ENCODE measurements at regions not wholly inside any gene's neighbourhood (a gene's known extent, or its start where the extent isn't known, plus 50 kb on each side); places are given as distances from the start of the nearest gene placed in this dataset.
A peak's percentile ranks its signal among the peaks of the same experiment; 100 is the strongest.
"Not testable (repeated sequence)": the region's sequence is repeated elsewhere in the genome, so short reads cannot be mapped to it uniquely, and the experiment has no call there.

DNA sequence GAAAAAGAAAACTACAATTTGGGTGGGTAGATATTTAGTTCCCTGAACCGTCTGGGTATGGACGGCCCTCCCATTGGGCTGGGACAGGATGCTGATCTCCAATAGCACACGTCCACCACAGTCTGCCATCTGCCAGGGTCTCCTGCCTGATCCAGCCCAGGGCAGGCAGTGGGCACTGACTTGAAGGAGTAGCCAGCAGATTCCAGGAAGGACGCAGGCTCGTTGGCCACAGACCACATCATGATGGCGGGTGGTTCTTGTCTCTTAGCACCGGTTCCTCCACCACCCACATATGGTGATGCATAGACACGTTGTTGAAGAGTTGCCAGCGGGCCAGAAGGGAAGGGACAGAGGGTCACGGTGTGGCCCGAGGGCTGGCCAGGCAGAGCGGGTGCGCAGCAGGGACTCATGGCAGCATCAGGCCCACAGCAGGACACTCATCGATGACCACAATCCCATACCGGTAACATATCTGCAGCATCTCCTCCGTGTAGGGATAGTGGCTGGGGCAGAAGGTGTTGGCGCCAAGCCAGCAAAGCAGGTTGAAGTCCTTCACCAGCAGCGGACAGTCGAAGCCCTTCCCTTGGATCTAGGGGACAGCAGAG lies 155.8 kb upstream of the FAM174A start:
- not testable (repeated sequence) for DNase-seq

DNA sequence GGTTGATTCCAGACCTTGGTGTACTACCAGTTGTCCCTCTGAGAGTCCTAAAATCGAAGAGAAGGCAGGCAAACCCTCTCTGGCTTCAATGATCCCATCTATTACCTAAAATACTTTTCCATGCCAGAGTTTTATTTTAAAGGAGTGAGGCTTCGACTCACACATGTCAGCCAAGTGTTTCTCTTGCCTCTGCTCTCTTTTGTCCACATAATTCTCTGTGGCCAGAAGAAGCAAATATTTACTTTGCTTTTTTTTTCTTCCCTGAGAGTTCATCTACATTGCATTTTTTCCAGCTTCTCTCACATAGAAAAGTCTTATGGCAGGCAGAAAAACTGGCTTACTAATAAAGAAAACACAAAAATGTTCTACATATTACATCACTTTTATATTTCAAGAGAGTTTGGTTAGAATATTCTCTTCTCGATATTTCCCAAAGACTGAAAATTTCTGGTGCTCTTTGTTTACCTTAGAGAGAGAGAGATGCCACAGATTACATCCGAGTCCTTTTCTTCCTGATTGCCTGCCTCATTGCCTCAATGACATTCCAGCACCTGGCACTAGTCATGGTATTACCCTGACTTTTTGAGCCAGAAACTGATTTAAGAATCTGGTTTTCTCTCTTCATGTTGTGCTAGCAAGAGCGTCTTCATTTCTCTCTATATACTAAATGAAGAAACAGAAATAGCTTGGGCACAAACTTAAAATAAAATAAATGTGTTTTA lies 170.3 kb upstream of the FAM174A start:
- DNase-seq: not testable (repeated sequence)

DNA sequence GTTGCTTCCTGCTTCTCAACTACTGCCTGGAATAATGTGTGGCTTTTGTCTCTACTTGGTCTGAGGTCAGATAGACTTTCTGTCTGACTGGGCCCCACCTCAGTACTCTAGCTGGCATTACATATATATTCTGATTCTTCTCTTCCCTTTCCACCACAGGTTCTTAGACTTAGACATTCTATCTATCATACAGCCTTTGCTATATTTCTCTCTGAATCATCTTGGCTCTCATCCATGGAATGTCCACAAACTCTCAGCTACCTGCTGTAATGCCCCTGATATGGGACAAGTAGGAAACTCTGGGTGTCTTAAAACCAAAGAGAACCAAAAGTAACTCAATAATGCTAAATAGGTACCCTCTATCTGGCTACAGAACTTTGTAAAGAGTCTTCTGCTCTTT lies 170.8 kb upstream of the FAM174A start:
- not testable (repeated sequence) for DNase-seq

DNA sequence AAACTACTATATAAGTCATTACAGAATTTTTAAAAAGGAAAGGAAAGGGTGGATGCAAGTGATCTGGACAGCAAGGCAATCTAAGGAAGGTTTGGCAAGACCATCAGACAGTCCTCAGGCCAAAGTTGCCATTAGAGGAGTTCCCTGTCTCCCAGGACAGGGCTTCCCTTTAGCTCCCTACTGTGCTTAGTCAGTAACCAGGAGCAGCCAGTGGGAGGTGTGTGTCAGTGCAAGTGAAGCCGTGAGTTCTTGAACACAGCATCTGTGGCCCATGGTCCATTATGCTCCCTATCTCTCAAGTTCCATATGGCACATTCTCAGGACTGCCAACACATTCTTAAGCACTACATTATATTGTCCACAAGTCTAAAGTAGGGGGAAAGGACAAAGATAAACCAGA lies 175.2 kb upstream of the FAM174A start:
- not testable (repeated sequence) for DNase-seq

DNA sequence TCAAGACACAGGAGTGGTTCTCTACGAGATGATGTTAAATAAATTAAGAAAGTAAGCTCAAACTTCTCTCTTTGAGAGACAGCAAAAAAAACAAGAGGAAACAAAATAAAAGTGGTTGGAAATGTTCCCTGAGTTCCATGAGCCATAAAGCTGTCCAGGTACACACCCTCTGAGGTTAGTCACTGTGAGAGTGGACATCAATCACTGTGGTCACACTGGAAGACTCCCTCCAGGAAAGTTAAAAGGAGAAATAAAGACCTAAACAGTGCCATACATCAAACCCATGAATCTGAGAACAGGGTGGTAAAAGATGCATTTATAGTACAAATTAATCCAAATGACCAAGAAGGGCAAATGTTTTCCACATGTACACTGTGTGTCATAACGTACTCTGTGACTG lies 188.9 kb upstream of the FAM174A start:
- DNase-seq: not testable (repeated sequence)

DNA sequence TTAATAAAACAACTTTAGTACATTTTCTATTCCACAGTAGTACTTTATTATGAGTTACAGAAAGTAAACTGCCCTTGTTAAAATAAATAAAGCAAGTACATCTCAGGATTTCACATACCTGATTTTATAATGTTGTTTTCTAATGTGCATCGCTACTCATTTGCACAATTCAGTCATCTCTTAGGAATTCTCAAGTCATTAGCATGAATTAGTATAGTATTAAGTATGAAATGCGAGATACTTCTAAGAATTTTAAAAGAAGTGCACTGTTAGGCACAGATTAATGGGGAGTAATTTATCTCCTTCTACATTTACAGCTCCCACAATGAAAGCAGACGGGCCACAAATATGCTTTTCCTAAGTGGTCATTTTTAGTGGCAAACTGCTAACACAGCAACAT lies 193.7 kb upstream of the FAM174A start:
- DNase-seq: not testable (repeated sequence)

DNA sequence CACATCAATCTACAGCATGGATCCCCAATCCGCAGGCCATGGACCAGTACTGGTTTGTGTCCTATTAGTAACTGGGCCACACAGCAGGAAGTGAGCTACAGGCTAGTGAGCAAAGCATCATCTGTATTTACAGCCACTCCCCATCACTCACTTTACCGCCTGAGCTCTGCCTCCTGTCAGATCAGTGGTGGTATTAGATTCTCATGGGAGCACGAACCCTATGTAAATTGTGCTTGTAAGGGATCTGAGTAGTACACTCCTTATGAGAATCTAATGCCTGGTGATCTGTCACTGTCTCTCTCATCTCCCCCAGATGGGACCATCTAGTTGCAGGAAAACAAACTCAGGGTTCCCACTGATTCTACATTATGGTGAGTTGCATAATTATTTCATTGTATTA lies 212.7 kb upstream of the FAM174A start:
- peak in 1 of 2 experiments; percentile 10 for DNase-seq

DNA sequence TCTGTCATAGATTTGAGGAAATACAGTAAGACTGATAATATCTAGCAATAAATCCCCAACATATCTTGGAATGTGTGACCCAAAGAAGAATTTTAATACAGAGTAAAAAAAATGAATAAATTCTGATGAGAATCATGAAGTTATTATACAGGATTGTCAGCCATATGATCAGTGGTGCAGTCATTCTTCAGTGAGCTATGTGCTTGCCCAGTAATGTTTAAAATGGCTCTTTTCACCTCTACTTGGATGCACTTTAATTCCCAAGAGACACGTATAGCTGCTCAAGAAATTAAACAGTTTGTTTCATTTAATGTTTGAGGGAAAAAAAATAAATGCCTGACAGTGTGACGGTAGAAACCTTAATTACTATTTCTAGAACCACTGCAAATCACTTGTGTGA lies 215.3 kb upstream of the FAM174A start:
- no peak for DNase-seq

DNA sequence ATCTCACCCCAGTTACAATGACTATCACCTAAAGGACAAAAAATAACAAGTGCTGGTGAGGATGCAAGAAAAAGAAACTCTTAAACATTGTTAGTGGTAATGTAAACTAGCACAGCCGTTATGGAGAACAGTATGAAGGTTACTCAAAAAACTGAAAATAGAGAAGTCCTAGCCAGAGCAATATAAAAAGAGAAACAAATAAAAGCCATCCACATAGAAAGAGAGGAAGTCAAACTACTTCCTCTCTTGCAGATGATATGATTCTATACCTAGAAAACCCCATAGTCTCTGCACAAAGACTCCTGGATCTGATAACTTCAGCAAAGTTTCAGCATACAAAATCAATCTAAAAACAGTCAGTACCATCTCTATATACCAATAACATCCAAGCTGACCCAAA lies 221.5 kb upstream of the FAM174A start:
- no peak for DNase-seq

DNA sequence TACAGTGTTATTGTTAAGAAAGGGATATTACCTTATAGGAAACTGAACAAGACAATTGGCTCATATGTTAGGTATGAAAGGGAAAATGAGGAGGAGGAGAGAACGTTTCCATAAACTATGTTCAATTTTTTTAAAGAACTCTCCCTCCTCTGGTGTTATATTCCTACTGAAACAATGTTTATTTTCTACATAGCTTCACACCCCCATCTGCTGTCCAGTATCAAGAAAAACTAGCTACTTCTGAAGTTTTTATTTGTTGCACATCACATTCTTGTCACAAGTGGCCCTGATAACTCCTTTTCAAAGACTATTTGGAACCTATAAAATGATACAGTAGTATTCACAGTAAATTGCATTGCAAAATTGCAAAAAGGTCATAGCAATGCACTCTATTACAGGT lies 223.4 kb upstream of the FAM174A start:
- no peak for DNase-seq

DNA sequence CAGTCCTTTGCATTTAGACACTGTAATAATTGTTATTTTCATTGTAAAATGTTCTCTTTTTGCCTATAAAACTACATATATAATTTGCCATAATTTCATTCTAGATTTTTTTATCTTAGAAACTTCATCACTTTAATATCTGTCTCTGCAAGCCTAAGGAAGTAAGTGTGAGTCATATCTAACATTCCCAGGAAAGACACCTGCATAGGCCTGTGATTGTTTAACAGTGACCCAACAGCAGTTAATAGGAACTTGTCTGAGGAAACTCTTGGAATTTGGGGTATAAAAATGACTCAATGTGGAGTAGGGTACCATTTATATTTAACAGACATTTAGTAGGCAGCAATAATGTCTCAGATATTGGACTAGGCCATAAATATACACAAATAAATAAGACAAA lies 229.2 kb upstream of the FAM174A start:
- DNase-seq: no peak

DNA sequence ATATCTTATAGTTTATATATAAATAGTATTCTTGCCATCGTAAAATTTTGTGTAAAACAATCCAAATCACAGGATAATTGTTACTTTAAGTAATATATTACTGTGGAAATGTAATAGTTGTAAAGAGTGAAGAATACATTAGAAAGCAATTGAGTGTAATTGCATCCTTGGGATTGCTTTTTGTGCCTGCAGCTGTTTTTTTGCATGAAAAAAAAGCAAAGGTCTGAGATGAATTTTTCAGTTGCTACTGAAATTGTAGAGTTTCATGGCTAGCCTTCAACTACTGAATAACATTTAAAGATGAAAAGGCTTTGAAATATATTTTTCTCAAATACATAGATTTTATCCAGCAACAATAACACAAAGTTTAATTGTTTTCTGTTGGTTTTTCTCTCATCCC lies 232.0 kb upstream of the FAM174A start:
- no peak for DNase-seq

DNA sequence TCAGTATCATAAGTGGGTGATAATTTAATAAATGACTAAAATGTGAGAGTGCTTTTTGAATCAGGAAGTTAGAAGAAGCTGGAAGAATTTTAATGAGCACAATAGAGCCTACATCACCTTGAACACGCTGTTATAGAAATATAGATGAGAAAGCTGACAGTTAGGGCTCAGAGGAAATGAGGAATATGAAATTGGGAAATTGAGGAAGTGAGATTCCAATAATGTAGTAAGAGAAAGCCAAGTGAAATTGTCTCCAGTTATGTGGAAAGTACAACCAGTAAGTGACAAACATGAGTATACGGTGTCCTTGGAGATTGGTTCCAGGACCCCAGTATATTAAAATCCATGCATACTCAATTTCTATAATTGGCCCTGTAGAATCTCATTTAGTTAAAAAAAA lies 235.9 kb upstream of the FAM174A start:
- DNase-seq: no peak

DNA sequence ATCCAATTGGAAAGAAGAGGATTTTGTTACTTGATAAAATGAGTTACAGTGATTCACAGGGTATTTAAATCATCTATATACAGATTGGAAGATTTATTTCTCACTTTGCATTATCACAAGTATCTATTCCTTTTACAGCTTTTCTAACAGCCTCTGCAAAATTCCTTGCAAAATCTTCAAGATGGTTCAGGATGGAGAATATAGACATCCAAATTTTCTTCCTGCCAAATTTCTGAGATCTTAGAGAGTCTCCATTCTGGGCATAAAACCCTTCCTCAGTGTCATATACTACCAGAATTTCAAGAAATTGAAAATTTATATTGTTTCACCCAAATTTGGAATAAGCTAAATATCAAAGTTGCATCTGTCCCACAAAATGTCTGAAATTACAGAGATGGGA lies 259.1 kb upstream of the FAM174A start:
- DNase-seq: no peak

DNA sequence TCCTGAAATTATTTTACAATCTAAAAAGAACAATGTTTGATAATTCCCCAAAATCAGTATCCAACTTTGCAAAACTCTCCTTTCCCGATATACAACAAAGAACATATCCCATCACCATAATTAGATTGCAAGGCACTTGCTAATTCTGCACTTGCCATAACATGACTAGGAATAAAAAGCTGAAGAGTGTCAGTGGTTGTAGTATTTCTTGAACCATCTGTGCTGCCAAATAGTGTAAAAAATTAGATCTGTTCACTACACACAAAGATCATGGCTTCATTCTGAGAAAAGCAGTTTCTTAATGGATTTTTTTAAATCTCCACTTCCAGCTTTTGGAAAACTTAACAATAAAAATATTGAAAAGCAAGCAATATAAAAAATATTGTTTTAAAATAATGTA lies 259.5 kb upstream of the FAM174A start:
- no peak for DNase-seq

DNA sequence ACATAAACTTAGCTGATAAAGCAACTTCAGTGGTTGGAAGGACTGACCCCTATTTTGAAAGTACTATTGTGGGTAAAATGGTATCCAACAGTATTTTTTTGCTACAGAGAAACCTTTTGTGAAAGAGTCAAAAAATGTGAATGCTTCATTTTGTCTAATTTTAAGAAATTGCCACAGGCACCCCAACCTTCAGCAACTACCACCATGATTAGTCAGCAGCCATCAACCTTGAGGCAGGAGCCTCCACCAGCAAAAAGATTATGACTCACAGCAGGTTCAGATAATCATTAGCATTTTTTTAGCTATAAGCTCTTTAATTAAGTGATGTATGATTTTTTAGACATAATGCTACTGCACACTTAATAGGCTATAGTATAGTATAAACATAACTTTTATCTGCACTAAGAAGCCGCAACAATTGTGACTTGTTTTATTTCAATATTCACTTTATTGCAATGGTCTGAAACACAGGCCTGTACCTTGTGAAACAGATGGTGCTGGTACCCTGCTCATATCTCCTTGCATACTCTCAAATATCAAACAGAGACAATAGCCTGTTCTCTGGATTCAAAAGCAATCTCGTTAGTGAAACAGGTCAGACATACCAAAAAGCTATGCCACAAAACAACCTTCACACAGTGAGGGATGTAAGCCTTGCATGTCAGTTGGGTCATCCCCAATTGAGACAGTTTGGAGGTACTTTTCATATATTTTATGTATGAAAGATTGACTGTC lies 261.2 kb upstream of the FAM174A start:
- no peak for DNase-seq

DNA sequence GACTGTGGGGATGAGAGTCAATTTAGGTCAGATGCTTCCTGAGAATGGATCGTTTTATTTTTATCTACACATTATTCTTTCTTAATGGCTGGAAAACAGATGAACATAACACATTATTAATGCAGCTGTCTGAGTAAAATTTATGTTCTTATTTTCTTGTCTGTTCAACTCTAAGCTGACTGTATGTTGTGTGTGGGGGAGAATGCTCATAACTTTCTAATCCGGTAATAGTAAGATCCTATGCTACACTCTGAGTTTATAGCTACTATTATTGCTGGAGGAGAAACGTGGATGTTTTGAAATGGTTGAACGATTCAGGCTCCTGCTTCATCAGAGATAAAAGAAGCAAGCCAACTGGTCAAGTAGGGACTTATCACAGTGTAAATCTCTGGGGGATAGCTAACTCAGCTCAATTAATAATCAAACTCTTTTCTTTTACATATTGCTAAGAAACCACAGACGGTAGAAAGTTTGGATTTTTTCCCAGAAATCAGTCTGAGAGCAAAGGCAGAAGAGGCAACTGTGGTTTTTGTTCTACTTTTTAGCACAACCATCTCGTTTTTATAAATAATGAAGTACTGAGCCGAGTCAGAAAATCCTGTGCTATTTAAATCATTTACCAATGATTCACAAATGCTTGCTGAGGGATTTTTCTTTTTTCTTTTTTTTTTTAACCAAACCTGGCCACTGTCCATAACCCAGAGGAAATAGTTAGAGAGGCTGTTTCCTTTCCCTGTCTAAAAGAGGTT lies 265.0 kb upstream of the FAM174A start:
- no peak for DNase-seq

DNA sequence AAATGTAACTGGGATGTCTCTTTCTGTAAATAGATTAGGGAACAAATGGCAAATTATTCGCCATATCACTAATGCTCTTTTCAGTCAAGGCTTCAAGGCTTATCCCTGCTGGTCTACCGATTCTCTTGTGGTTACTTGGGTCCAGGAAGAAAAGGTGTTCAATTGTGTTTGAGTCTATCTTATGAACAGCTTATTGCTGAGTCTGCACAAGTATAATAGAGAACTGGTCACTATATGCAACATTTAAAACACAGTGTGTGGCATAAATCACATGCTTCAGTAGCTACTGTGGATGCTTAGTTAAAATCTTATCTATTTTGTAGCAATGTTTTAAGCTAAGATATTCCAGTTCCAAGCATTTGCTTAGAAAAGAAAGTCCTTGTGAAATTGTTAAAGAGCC lies 274.2 kb upstream of the FAM174A start:
- DNase-seq: no peak

DNA sequence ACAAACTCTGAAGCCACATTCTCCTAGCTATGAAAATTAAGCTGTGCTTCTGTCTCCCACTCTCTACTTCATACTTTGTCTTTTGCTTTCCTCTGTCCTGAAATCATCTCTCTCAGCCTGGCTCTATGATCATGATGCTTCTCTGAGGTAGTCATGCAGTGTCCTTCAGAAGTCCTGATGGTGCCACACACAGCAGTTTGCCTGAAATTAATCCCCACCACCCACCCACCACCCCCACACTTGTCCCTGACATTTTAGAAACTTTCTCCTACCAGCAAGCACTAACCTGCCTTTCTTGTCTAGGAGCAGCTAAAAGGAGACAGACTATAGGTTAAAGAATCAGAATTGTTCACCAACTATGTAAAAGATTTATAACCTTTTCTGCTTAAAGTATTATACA lies 282.2 kb upstream of the FAM174A start:
- no peak for DNase-seq

DNA sequence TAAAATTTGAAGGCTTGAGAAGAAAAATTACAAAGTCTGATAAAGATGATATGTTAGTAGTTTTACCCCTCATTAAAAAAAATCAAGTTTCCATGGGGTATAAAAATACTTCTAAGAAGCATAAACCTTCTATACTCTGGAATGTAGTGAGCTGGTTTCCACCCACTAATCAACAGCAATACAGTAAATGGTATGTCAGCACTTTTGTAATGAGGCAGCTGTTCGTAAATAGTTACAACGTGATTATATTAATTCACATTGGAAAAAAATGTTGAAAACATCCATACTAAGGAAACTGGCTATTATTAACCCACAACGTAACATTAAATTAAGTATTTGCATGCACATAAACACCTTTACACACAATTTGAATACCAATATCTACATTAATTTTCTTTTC lies 283.1 kb upstream of the FAM174A start:
- DNase-seq: no peak

DNA sequence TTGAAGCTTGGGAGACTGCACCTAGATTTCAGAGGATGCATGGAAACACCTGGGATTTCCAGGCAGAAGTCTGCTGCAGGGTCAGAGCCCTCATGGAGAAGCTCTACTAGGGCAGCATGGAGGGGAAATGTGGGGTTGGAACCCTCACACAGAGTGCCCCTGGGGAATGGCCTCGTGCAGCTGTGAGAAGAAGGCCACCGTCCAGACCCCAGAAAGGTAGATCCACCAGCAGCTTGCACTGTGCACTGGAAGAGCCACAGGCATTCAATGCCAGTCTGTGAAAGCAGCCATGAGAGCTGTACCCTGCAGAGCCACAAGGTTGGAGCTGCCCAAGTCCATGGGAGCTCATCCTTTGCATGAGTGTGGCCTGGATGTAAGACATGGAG lies 285.3 kb upstream of the FAM174A start:
- no peak for DNase-seq

DNA sequence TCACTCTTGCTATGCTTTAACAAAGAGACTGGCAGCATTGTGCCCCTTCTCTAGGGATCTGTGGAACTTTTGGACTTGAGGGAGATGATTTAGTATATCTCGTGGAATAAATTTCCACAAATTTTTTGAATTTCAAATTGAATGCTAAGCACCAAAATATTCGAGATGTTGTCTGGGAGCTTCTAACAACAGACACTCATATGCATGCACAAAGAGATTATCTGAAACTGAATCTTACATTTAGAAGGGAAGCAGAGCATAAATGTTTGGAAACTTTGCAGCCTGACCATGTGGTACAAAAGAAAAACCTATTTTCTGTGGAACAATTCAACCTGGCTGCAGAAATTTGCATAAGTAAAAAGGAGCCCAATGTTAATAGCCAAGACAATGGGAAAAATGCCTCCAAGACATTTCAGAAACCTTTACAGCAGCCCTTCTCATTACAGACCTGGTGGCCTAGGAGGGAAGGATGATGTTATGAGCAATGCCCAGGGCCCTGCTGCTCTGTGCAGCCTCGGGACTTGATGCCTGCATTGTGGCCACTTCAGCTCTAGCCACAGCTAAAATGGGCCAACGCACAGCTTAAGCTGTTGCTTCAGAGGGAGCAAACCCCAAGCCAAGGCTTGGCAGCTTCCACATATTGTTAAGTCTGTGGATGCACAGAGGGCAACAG lies 285.8 kb upstream of the FAM174A start:
- no peak for DNase-seq

DNA sequence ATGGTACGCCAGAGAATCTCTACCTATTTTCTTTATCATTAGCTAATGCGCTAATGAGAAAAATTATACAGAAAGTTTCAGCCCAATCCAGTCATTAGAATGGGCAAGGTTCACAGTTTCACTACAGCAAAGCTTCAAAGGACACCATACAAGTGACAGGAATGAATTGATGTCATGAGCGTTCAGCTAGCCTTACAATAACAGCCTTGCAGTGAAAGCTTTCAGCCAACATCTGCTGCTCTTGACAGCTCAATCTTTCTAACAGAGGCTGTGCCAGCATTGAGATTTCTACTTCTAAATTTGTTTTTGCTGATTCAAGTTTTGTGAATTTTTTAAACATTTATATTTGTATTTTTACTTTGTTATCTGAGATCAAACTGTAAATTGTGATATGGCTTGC lies 302.4 kb upstream of the FAM174A start:
- DNase-seq: no peak
